ENCODE measurements at regions not wholly inside any gene's neighbourhood (a gene's known extent, or its start where the extent isn't known, plus 50 kb on each side); places are given as distances from the start of the nearest gene placed in this dataset.

GRCh38 chr2:145682546-145683157 is 1162.7 kb upstream of the ZEB2 start:
- no peak for TF ChIP-seq CTCF (conservative IDR thresholded peaks at IDR 0.05 in 1 of 2, IDR thresholded peaks at IDR 0.05 in 1 of 2; ENCODE audit: low read depth in 1 of 2, low read length in 2 of 2)
- TF ChIP-seq EZH2 (IDR thresholded peaks at IDR 0.05; ENCODE audit: low read length, missing control alignments), result no peak

Data from fibroblast of lung (primary cell).